T-helper 17 cell (primary cell): ENCODE measurements at regions not wholly inside any gene's neighbourhood (a gene's known extent, or its start where the extent isn't known, plus 50 kb on each side); places are given as distances from the start of the nearest gene placed in this dataset.

Source experiments
- ATAC-seq: fragments of 150-1000 bp; cut with Tn5 transposase; 2 replicates; pipeline ENCODE4 v1.10.0; 2021; ENCODE audit warnings: mild to moderate bottlenecking, moderate library complexity
- DNase-seq, 3 donors: peaks; one replicate each; pipeline versions ENCODE4 v3.0.0 to v3.0.0-alpha.2; 2020 to 2021
- H3K9me3 ChIP-seq: one replicate; pipeline ENCODE4 v1.7.0; 2013; ENCODE audit warnings: low read length, mild to moderate bottlenecking; ENCODE audit not compliant: control insufficient read depth, poor library complexity, severe bottlenecking
- H3K27ac Mint-ChIP-seq: one replicate; pipeline ENCODE4 v1.8.0; 2022; ENCODE audit warnings: mild to moderate bottlenecking, moderate library complexity, mixed read lengths
- H3K27me3 Mint-ChIP-seq: one replicate; pipeline ENCODE4 v1.8.0; 2022; ENCODE audit warnings: mixed read lengths
- H3K36me3 Mint-ChIP-seq: one replicate; pipeline ENCODE4 v1.8.0; 2022; ENCODE audit warnings: low read depth, mixed read lengths
- H3K4me1 Mint-ChIP-seq: one replicate; pipeline ENCODE4 v1.8.0; 2022; ENCODE audit warnings: mild to moderate bottlenecking, mixed read lengths
- H3K4me3 Mint-ChIP-seq: one replicate; pipeline ENCODE4 v1.8.0; 2022; ENCODE audit warnings: mild to moderate bottlenecking, moderate library complexity, mixed read lengths

DNA sequence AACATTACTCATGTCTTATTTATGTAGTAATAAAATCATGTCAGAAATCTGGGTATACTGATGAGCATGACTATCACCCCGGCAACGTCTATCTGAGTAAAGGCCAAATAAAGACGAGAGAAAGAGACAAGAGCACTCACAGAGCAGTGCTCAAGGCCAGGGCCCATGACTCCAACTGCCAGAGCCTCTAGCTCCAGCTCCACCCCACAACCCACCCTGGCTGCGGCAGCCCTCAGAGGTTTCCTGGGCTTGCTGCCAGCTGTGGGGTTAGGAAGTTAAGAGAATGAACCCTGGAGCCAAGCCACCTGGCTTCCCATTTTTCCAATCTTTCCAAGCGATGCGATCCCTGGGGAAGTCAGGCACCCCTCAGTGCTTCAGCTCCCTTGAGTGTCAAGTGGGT, 92.0 kb upstream of the PAX1 start:
- ATAC-seq, result no peak
- no peaks in the 10 kb centered on the region for H3K9me3 ChIP-seq
- no peak overlapping the region for H3K4me3 Mint-ChIP-seq
- no peak overlapping the region for H3K27ac Mint-ChIP-seq
- no peaks in the 10 kb centered on the region for H3K4me1 Mint-ChIP-seq
- no peaks in the 10 kb centered on the region for H3K36me3 Mint-ChIP-seq
- H3K27me3 Mint-ChIP-seq, result peaks cover 48% of the 10 kb centered on the region
- DNase-seq, result no peak

DNA sequence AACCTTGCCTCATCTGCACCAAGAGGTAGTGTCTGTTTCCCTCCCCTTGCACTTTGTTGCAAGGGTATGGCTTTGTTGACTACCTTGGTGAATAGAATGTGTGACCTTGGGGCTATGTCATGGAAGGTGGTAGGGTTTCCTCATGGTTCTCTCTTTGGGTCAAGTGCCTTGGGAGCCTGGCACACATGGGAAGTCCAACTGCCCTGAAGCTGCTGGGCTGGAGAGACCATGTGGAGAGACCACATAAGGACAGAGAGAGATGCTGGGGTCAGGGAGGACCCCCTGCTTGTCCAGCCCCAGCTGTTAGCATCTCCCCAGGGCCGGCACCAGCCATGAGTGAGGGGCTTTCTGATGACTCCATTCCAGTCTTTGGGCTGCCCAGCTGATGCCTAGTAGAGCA, 95.5 kb upstream of the PAX1 start:
- H3K9me3 ChIP-seq, result no peaks in the 10 kb centered on the region
- H3K27ac Mint-ChIP-seq, result no peak overlapping the region
- DNase-seq (no peak), ATAC-seq (no peak)
- peaks cover 2% of the 10 kb centered on the region for H3K36me3 Mint-ChIP-seq
- no peaks in the 10 kb centered on the region for H3K4me1 Mint-ChIP-seq
- peaks cover 32% of the 10 kb centered on the region for H3K27me3 Mint-ChIP-seq
- no peak overlapping the region for H3K4me3 Mint-ChIP-seq

DNA sequence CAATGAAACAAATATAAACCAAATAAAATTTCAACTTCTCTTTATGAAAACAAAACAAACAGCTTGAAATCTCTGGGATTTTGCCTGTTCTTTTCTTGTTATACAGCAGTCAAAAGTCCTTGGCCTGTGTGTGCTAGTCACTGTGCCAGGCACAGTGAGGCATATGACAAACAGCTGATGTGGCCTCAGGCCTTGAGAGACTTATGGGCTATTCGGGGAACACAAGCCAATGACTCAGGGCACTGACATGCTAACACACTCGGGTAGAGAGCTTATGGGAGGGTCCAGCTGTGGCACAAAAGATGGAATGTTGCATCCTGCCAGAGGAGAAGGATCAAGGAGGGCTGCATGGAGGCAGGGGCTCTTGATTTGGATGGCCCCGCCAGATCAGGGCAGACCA, 95.4 kb upstream of the NKX2-2 start:
- DNase-seq (no peak), ATAC-seq (no peak)
- no peaks in the 10 kb centered on the region for H3K9me3 ChIP-seq
- Mint-ChIP-seq H3K36me3 (peaks cover 2% of the 10 kb centered on the region), H3K27me3 (peaks cover 25% of the 10 kb centered on the region), H3K4me1 (no peaks in the 10 kb centered on the region), H3K4me3 (no peak overlapping the region), H3K27ac (no peak overlapping the region)

DNA sequence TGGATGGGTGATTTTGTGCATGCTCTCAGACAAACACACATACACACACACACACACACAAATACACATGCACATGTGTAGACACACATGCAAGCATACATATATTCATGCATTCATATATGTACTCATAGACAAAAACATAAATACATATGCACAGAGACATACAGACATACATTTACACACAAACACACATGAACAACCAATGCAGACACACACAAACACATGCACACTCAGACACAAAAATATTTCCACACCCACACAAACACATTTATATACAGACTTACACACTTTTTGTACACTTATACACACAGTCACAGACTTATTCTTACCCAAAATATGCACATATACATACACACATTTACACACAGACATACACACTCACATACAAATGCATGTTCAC, 94.9 kb upstream of the NKX2-2 start:
- peaks cover 21% of the 10 kb centered on the region for H3K27me3 Mint-ChIP-seq
- DNase-seq (no peak), ATAC-seq (no peak)
- H3K27ac Mint-ChIP-seq, result no peak overlapping the region
- no peaks in the 10 kb centered on the region for H3K4me1 Mint-ChIP-seq
- peaks cover 4% of the 10 kb centered on the region for H3K36me3 Mint-ChIP-seq
- no peak overlapping the region for H3K4me3 Mint-ChIP-seq
- H3K9me3 ChIP-seq, result no peaks in the 10 kb centered on the region

DNA sequence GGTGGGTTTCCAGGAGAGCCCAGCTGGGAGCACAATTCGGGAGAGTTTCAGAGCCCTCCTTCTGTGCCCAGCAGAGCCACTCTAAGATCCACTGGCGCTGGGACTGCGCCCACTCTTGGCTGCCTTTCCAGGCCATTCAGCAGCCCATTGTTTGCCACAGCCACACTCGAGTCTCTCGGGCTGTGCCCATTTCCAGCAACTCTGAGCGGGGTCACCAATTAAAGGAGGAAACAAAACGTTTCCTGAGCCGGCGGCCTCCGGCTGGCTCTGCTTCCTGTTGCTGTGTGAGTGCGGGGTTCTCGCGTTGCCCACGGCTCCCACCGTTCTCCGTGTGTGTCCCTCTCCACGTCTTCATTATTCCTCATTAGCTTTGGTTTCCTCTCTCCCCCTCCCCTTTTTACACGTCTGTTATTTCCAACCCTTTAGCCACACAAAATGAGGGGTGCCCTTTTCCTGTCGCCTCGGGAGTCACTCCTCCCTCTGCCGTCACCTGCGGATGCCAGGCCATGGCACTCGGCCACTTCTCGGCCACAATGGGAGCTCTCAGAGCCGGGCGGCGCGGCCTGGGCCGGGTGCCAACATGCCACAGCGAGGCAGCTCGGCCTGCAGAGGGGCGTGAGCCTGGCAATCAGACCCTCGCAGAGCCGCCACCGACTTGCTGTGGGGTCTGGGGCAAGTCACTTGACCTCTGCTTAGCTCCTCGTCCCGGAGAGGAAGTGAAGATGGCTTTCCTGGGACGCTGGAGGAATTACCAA, 94.3 kb upstream of the NKX2-2 start:
- DNase-seq, result no peak
- H3K9me3 ChIP-seq, result no peaks in the 10 kb centered on the region
- Mint-ChIP-seq H3K36me3 (peaks cover 4% of the 10 kb centered on the region), H3K27me3 (peaks cover 16% of the 10 kb centered on the region), H3K4me3 (no peak overlapping the region), H3K27ac (no peak overlapping the region), H3K4me1 (no peaks in the 10 kb centered on the region)
- ATAC-seq, result no peak

DNA sequence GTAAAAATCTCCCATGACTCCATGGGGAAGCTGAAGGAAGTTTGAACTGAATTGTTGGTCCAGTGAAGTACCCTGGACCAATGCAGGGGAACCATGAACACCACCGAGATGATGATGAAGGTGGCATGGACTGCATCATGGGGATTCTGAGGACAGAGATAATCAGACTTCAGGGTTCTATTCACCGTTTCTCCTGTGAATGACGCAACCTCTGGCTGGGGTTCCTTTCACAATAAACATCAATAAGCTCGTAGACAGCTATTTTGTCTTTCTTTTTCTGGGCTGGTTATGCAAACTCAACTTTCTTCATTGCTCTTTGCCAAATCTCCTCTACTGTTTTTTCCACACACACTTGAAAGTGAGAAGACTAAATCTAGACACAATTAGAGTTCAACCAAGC, 87.9 kb upstream of the NKX2-2 start:
- ATAC-seq (no peak), DNase-seq (no peak)
- no peak overlapping the region for H3K4me3 Mint-ChIP-seq

DNA sequence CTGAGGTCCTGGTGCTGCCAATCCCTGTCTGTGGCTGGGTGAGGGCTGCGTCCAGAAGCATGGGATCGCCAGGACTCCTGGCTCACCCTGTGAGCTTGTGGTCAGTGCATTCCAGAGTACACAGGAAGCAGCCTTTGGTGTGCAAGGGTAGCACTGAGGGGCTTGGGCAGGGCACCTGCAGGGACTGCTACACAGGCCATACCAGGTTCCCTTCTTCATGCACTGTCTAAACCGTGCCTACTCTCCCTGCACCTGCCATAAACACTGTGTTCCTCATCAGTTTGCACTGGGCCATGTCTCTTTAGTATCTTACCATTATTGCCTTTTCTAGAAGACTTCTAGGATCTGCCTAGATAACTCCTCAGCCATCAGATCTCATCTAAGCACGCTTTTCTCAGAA, 72.8 kb upstream of the NKX2-2 start:
- Mint-ChIP-seq H3K27ac (no peak overlapping the region), H3K36me3 (peaks cover 6% of the 10 kb centered on the region), H3K4me3 (no peak overlapping the region), H3K4me1 (peaks cover 3% of the 10 kb centered on the region), H3K27me3 (peaks cover 40% of the 10 kb centered on the region)
- no peak for ATAC-seq
- DNase-seq, result no peak
- H3K9me3 ChIP-seq, result no peaks in the 10 kb centered on the region

More for the DNA sequence above, 87.9 kb upstream of the NKX2-2 start:
- H3K36me3 Mint-ChIP-seq, result peaks cover 7% of the 10 kb centered on the region
- H3K9me3 ChIP-seq, result no peaks in the 10 kb centered on the region
- no peaks in the 10 kb centered on the region for H3K27me3 Mint-ChIP-seq
- H3K4me1 Mint-ChIP-seq, result no peaks in the 10 kb centered on the region
- H3K27ac Mint-ChIP-seq, result no peak overlapping the region

DNA sequence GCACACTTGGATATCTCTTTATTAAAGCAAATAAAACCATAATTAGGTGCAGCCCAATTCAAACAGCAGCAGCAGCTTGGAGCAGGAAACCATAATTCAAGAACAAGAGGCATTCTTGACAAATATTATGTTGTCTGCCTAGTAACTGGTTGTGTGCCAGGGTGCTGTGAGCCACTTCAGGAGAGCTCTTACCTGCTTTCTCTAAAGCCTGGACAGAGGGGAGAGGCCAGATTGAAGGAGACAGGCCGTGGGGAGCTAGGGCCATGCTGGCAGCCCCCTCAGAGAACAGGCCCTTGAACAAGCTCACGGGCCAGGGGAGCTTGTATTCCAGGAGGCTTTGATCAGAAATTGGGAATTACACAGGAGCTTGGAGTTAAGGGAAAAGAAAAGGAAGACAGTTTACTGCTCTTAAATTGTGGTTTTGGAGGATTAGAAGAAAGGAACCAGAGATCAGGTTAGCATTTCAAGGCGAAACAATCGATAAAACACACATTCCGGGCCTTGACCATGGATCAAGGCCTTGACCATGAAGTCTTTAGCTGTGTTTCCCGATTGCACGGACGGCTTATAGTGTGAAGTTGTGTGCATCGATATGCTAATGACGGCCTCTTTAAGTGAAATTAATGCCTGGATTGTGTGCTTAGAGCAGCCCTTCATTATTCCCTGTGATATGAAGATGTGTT, 69.8 kb upstream of the NKX2-2 start:
- ATAC-seq (no peak), DNase-seq (no peak)
- Mint-ChIP-seq H3K4me3 (no peak overlapping the region), H3K27me3 (peaks cover 69% of the 10 kb centered on the region), H3K27ac (no peak overlapping the region), H3K36me3 (peaks cover 13% of the 10 kb centered on the region), H3K4me1 (peaks cover 3% of the 10 kb centered on the region)
- no peaks in the 10 kb centered on the region for H3K9me3 ChIP-seq

DNA sequence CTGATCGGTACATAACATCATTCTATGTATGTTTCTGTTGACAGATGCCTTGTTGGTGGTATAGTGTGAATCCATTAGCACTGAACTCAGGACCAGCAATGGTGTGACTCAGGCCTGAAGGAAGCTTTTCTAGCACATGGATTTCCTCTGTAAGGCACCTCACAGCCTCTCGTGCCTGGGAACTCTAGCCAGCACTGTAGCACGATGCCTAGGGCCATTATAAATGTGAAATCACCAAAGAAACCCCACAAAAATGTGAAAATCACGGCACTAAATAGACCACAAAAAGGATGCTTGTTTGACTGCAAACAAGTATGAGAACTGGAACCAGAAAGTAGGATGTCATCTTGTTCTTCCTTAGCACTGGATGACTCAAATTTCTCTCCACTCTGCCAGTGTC, 63.7 kb upstream of the NKX2-2 start:
- no peak overlapping the region for H3K4me3 Mint-ChIP-seq
- H3K36me3 Mint-ChIP-seq, result peaks cover 11% of the 10 kb centered on the region
- H3K9me3 ChIP-seq, result no peaks in the 10 kb centered on the region
- H3K27me3 Mint-ChIP-seq, result peaks cover 73% of the 10 kb centered on the region
- ATAC-seq (no peak), DNase-seq (no peak)
- H3K27ac Mint-ChIP-seq, result no peak overlapping the region
- peaks cover 6% of the 10 kb centered on the region for H3K4me1 Mint-ChIP-seq

DNA sequence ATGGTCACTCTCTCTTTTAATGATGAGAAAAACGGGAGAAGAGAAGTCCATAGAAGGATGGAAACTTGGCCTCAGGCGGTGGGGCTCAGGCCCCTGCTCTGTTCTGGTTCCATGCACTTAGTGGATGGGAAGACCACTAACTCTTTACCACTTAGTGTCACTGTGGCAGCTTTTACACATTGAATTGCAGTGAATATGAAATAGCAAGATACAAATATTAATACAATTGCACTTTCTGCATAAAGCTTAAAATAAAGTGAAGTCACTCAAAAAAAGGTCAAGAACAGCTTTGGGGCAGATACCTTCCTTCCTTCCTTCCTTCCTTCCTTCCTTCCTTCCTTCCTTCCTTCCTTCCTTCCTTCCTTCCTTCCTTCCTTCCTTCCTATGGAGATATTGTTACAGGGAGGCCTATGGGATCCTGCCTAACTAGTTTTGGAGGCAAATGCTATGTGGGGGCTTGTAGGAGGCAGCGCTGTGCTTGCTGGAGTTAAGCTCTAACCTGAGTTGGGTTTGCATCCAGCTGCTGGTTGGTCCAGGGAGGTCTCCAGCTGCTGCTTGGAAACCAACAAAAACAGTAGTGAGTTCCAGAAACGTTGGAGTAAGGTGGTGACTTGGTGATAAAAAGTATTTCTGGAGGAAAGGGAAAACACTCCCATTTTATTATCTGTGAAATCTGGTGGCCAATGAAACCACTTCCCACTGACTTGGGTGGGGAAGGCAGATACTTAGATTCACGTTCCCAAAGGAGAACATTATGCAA, 62.3 kb upstream of the NKX2-2 start:
- no peaks in the 10 kb centered on the region for H3K9me3 ChIP-seq
- Mint-ChIP-seq H3K27me3 (peaks cover 59% of the 10 kb centered on the region), H3K4me1 (peaks cover 8% of the 10 kb centered on the region), H3K27ac (no peak overlapping the region), H3K36me3 (peaks cover 6% of the 10 kb centered on the region), H3K4me3 (no peak overlapping the region)
- ATAC-seq (no peak), DNase-seq (no peak)

DNA sequence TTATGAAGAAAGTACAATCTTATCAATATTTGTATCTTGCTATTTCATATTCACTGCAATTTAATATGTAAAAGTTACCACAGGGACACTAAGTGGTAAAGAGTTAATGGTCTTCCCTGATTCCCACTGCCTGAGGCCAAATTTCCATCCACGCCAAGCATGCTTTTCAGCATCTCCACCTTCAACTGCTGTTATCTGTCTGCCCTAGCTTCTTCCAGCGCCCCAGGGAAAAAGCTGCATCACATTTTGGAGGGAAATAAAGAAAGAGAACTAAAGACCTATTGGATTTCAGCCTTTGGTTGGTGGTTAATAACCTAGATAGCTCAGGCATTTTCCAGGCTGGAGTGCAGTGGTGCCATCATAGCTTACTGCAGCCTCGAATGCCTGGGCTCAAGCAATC, 61.3 kb upstream of the NKX2-2 start:
- Mint-ChIP-seq H3K27me3 (peaks cover 53% of the 10 kb centered on the region), H3K27ac (peak overlapping the region; percentile 56), H3K4me1 (peaks cover 5% of the 10 kb centered on the region), H3K4me3 (no peak overlapping the region), H3K36me3 (peaks cover 1% of the 10 kb centered on the region)
- ATAC-seq (no peak), DNase-seq (no peak)
- H3K9me3 ChIP-seq, result no peaks in the 10 kb centered on the region

DNA sequence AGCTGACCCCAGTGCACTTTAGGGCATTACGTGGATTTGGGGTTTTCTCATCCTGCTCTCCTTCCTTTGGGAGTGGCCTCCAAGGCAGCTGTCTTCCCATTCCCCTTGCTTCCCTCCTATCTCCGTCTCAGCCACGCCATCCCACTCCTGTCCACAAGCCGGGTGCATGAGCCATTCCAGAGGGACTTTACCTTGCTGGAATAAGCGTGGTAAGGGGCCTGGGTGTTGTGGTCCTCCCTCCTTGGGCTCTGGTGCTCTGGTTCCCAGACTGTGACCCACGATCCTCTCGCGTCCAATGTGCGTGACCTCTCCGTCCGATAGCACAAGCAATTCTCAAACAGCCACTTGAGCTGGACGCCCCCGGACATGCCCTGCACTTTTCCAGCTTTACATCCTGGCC, 60.6 kb upstream of the NKX2-2 start:
- H3K9me3 ChIP-seq, result no peaks in the 10 kb centered on the region
- H3K4me3 Mint-ChIP-seq, result no peak overlapping the region
- H3K4me1 Mint-ChIP-seq, result peaks cover 5% of the 10 kb centered on the region
- H3K36me3 Mint-ChIP-seq, result peaks cover 3% of the 10 kb centered on the region
- H3K27ac Mint-ChIP-seq, result peak overlapping the region; percentile 56
- peaks cover 53% of the 10 kb centered on the region for H3K27me3 Mint-ChIP-seq
- DNase-seq (no peak), ATAC-seq (no peak)

DNA sequence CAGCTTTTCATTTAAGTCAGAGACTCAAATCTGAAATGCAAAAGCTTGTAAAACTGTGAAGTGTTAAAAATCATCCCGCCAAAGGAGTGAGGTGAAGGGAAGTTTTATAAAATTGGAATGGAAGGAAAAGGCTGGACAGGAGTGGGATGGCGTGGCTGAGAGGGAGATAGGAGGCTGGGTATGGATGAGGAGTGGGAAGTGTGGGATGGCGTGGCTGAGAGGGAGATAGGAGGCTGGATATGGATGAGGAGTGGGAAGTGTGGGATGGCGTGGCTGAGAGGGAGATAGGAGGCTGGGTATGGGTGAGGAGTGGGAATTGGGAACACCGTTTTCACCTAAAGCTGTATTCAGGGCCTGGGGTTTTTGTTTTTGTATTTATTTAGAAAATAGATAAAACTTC, 59.4 kb upstream of the NKX2-2 start:
- no peaks in the 10 kb centered on the region for H3K9me3 ChIP-seq
- ATAC-seq (no peak), DNase-seq (no peak)
- H3K27ac Mint-ChIP-seq, result no peak overlapping the region
- peaks cover 5% of the 10 kb centered on the region for H3K4me1 Mint-ChIP-seq
- H3K27me3 Mint-ChIP-seq, result peaks cover 53% of the 10 kb centered on the region
- peaks cover 3% of the 10 kb centered on the region for H3K36me3 Mint-ChIP-seq
- H3K4me3 Mint-ChIP-seq, result no peak overlapping the region
